HK-2 (cell line): ENCODE measurements at regions not wholly inside any gene's neighbourhood (a gene's known extent, or its start where the extent isn't known, plus 50 kb on each side); places are given as distances from the start of the nearest gene placed in this dataset.
"Not testable (repeated sequence)": the region's sequence is repeated elsewhere in the genome, so short reads cannot be mapped to it uniquely, and the experiment has no call there.

Experiments
- DNase-seq: peaks from one replicate; pipeline ENCODE4 v3.0.0-alpha.2; 2018; ENCODE audit not compliant: unreplicated experiment

DNA sequence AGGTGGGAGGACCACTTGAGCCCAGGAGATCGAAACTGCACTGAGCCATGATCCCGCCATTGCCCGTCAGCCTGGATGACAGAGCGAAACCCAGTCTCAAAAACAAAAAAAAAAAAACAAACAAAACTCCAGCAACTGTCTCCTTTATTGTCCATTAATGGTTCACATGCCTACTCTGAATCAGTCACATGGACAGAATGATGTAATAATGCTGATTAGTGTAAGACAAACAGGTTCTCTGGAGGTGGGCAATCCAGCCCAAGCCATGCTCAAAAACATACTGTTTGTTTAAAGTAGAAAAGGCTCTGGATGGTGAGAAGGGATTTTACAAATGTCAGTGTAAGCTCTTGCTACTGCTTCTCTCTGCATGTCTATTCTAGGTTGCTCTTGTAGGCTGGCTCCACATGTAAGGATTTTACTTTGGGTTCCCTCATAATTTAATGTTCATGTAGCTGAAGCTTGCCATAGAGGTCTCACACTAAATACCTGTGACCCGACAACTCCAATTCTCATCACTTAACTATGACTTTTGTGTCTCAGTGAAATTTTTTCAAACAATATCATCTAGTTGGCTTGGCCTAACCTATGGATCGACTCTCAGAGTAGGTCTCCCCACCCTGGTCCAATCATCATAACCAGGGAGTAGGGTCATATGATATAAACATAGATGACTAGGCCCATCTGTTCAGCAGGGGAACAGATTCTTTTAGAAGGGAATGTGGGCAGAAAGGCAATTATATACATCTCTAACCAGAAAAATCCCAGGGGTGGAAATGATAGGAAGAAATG lies 83.9 kb upstream of the SLC39A10 start:
- DNase-seq, result no peak

DNA sequence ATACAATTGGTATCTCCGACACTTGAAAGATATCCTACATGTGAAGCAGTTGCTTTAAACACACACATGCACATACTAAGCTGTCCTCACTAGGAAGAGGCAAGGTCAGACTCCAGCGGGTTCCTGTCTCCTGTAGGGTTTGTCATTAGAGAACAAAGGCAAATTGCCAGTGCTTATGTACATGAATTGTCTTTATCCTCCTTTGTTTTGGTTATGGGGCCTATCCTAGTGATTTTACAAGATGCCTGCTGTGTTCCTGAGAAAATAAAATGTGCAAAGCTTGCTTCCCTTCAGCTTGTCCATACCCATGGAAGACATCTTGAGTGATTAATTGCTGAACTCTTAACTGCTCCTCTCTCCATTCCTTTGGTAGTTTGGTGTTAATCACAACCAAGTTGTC lies 86.7 kb upstream of the SLC39A10 start:
- DNase-seq, result no peak

DNA sequence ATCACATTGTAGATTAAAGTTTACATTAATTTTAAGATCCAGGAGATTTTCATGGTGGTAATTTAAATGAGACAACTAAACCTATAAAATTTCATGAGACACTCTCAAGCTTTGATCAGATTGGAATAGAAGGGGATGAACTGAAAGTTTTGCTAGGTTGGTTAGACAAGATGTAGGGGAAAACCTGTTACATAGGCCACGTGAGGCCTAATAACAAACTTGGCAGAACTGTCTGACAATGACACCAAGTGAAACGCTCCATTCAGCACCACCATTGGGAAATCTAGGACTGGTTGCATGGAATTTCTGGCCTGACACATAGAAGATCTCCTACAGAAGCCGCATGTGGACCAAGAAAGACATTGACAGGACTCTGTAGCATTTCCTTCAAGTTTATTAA lies 87.8 kb upstream of the SLC39A10 start:
- no peak for DNase-seq

DNA sequence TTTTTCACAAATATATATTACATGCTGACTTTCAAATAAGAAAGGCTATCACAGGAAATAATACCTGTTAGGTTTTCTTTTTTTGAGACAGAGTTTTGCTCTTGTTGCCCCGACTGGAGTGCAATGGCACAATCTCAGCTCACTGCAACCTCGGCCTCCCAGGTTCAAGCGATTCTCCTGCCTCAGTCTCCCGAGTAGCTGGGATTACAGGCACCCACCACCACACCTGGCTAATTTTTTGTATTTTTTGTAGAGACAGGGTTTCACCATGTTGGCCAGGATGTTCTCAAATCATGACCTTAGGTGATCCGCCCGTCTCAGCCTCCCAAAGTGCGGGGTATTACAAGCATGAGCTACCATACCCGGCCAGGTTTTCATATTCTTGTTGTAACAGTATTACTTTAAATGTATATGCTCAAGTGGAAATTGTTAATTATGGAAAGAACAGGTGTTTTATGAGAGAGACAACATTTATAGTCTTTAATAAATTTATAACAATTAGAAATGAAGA lies 92.3 kb upstream of the SLC39A10 start:
- not testable (repeated sequence) for DNase-seq

DNA sequence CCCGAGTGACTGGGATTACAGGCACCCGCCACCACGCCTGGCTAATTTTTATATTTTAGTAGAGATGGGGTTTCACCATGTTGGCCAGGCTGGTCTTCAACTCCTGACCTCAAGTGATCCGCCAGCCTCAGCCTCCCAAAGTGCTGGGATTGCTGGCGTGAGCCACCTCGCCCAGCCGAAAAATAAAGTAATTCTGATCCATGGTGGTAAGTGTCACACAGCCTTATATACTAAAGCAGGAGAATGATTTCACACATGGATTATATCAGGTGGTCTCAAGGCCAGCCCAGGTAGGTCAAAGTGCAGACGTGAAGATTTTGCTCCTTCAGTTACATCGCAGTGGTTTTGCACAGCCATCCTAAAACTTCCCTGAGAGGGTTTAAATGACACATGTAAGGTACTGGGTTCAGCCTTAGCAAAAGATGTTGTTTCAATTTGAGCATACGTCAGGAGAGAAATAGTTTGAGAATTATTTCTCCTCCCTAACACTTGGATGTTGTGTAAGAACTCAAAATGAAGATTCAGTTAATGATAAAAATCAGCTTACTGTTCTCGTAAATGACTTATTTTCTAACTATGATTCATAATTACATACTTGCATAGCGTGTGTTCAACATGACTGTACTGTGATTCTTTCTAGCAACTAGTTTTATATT lies 93.0 kb upstream of the SLC39A10 start:
- DNase-seq, result no peak

DNA sequence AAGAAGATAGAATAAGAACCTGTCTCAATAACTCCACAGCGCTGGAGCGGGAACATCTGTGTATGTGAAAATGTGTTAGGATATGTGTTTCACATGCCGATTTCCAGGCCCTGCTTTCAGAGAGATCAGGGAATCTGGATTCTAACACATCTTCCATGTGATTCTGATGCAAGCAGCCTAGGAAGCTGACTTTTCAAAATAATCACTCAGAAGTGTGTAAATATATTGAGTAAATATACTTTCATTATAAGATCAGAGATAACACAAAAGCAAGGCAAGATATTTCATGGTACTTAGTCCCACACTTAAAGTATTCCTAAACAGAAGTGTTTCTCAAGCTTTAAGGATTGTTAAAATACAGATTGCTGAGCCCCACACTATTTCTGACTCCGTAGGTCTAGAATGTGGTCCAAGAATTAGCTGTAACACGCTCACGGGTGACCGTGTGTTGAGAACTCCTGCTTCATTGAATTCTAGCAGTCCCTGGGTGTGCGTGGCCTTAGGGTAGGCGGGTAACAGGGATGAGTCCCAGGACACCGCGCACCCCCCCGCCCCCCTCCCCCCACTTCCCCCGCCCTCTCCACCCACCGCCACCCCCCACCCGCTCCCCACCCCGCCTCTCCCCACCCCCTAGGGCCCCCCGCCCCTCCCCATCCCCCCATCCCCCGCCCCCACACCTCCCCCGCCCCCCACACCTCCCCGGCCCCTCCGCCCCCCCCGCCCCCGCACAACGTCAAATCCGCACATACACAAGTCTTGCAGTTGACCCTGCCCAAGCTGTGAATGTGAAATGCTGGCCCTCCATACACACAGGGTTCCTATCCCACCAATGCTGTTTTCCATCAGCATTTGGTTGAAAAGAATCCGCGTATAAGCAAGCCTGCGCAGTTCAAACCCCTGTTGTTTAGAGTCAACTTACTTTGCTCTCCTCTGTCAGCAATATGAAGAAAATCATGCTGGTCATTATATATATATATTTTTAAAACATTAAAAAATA lies 94.2 kb upstream of the SLC39A10 start:
- no peak for DNase-seq

DNA sequence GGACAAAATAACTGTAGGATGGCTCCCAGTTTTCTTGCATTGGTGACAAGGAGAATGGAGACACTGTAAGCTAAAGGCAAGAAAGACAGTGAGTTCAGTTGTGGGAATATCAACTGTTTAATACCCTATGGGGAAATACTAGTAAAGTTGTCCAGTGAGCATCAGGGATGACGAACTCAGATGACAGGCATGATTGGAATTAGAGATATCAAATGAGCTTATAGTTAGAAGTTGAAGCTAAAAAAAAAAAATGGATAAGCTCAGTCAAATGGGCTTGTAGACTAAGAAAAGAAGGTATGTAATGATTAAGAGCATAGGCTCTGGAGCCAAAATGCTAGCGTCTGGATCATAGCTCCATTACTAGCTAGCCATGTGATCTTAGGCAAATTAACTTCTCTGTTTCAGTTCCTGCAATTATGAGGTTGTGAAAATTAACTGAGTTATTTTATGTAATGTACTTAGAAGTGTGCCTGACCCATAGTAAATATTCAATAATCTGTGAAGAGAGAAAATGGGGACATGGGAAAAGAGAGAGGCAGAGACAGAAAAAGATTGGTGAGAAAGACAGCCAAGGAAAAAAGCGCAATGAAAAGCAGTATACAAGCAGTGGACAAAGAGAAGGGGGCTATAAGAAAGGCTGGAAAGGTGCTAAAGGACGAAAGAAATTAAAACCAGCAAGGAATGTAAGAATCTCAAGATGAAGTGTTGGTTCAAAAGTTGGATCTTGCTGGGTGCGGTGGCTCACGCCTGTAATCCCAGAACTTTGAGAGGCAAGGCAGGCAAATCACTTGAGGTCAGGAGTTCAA lies 95.7 kb upstream of the SLC39A10 start:
- no peak for DNase-seq

DNA sequence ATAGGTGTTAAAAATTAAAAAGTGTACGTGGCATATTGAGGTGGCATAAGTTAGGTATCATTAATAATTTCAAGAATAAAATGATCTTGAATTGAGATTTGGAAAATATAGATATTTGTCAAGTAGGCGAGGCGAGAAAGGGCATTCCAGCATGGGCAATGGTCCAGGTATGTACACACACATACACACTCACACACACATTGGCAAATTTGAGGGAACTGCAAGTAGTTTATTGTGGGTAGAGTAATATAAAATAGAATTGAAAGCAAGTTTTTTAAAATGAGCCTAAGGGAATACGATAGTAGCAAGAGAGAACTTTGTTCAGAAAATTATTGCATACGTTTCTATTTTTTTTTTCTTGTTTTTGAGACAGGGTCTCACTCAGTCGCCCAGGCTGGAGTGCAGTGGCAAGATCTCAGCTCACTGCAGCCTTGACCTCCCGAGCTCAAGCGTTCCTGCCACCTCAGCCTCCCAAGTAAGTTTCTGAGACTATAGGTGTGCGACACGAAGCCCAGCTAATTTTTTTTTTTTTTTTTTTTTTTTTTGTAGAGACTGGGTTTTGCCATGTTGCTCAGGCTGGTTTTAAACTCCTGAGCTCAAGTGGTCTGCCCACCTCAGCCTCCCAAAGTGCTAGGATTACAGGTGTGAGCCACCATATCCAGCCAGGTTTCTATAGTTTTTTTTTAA lies 96.7 kb upstream of the SLC39A10 start:
- DNase-seq, result no peak

DNA sequence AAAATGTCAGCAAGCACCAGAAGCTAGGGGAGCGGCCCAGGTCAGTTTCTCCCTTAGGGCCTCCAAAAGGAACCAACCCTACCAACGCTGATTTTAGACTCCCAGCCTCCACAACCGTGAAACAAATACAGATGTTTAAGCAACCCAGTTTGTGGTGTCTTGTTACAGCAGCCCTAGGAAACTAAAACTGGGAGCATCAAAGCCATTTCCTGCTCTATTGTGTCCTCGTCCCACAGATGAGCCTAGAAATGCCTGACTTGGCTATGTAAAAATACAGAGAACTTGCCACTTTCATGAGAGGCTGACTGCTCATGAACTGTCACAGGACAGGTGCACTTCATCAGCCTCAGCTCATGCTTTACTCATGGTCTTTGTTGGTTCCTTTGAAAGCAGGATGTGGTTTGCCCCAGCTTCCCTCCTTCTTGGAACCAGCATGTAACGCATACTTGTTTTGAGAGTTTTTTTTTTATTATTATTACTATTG lies 97.6 kb upstream of the SLC39A10 start:
- DNase-seq, result no peak

DNA sequence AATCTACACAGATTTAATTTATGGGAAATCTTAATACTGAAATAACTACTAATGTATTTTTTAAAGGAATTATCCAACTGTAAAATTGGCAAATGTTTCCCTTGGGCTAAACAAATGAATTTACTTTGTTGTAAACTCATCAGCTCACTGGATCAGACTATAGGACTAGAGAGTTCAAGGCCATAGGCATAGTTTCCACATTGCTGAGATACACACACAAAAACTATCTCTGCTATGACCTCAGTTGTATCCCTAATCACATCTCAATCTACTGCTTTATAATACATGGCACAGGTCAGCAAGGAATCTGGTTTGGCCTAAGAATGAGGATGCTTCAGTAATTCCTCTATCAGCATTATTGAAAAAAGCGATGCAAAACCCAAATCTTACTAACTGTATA lies 101.1 kb upstream of the SLC39A10 start:
- DNase-seq, result no peak

DNA sequence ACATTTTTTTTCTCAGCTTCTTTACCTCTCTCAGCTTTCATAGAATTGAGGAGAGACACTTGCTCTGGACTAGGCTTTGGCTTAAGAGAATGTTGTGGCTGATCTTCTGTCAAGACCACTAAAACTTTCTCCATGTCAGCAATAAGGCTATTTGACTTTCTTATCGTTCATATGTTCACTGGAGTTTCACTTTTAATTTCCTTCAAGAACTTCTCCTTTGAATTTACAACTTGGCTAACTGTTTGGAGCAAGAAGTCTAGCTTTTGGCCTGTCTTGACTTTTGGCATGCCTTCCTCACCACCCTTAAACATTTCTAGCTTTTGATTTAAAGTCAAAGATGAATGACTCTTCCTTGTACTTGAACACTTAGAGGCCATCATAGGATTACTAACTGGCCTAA lies 104.4 kb upstream of the SLC39A10 start:
- DNase-seq, result no peak

DNA sequence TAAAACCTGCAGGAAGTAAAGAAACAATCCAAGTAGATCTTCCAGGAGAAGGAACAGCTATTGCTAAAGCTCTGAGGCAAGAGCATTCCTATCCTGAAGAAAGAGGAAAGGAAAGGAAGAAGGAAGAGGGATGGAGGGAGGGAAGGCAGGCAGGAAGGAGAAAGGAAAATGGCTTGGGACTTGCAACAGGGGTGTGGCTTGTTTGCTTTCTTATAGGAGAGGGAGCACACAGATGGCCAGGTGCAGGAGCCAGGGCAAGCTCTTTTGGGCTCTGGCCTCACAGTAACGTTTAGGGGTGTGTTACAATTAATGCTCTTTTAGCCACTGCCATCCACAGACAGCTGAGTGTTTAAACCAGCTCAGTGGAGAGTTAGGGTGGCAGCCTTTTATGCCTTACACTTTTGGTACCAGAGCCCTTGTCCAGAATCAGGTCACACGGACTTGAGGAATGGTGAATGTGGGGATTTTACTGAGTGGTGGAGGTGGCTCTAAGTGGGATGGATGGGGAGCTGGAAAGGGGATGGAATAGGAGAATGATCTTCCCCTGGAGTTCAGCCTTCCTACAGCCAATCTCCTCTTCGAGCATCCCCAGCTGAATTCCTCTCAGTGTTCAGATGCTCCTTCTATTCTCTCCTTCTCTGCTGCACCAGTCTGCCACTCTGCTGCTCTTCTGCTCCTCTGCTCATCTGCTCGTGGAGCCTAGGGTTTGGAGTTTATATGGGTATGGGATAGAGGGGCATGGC lies 108.7 kb upstream of the SLC39A10 start:
- DNase-seq, result no peak

DNA sequence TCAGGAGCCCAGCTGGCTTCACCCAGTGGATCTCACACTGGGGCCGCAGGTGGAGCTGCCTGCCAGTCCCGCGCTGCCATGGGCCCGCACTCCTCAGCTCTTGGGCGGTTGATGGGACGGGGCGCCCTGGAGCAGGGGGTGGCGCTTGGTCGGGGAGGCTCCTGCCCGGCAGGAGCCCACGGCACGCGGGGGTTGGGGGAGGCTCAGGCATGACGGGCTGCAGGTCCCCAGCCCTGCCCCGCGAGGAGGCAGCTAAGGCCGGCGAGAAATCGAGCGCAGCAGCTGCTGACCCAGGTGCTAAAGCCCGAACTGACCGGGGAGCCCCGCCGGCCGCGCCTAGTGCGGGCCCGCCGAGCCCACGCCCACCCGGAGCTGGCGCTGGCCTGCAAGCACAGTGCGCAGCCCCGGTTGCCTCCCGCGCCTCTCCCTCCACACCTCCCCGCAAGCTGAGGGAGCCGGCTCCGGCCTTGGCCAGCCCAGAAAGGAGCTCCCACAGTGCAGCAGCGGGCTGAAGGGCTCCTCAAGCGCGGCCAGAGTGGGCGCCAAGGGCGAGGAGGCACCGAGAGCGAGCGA lies 109.7 kb upstream of the SLC39A10 start:
- DNase-seq, result not testable (repeated sequence)

DNA sequence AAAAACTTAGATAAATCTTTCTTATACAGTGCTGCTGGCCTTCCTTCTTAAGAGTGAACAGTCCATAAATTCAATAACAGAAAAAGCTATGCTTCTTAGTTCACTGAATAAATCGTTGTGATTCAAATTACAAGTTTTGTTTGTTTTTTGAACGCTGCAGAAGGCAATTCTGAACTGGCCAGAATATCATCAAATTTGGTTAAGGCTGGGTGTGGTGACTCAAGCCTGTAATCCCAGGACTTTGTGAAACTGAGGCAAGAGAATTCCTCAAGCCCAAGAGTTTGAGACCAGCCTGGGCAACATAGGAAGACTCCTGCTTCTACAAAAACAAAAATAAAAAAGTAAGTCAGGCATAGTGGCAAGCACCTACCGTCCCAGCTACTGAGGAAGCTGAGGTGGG lies 111.2 kb upstream of the SLC39A10 start:
- no peak for DNase-seq

DNA sequence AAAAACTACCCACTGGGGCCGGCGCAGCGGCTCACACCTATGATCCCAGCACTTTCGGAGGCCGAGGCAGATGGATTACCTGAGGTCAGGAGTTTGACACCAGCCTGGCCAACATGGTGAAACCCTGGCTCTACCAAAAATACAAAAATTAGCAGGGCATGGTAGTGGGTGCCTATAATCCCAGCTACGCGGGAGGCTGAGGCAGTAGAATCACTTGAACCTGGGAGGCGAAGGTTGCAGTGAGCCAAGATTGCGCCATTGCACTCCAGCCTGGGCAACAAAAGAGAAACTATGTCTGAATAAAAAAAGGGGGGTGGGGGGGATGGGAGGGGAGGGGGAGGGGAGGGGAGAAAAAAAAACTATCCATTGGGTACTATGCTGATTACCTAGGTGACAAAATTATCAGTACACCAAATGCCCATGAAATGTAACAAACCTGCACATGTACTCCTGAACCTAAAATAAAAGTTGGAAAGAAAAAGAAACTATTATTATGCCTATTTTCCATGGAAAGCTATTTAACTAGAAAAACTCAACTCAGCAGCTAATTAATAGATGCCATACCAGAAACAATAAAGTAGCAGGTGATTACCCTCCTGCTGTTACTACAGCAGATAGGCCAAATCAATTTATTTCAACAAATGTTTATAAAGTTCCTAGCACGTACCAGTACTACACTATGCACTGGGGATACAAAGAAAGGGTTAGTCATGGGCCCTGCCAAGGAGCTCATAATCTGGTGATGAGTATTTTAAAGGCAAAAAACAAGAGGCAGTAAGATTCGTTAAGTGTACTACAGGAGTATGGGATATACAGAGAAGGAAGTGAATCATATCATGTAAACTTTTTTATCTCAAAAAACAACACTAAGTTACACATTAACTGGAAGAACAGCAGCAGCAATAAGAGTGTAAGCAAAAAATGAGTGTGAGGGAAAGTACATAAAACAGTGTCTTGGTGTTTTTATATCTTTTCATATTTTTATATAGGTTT lies 112.8 kb upstream of the SLC39A10 start:
- DNase-seq, result no peak

DNA sequence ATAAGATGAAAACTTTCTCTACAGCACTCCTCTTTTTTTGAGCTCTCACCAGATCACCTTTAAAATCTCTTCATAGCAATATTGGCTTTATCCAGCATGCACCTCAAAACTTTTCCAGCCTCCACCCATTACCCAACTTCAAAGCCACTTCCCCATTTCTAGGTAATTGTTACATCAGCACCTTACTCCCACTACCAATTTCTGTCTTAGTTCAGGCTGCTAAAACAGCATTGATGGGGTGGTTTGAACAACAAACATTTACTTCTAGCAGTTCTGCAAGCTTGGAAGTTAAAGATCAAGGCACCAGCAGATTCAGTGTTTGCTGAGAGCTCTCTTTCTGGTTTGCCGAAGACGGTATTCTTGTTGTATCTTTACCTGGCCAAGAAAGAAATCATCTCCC lies 114.0 kb upstream of the SLC39A10 start:
- no peak for DNase-seq

DNA sequence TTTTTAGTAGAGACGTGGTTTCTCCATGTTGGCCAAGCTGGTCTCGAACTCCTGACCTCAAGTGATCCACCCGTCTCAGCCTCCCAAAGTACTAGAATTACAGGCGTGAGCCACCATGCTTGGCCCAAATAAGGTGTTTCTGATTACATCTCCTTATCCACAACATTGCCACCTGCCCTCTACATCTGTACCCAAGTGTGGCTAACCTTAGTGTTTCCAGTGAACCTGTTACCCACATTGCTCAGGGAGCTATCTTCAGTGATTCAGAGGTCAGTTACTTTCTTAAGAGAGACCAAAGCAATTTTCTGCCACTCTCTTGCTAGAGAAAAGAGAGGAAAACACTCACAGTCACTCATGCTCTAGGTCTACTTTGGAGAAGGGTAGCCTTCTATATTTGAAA lies 115.0 kb upstream of the SLC39A10 start:
- no peak for DNase-seq

DNA sequence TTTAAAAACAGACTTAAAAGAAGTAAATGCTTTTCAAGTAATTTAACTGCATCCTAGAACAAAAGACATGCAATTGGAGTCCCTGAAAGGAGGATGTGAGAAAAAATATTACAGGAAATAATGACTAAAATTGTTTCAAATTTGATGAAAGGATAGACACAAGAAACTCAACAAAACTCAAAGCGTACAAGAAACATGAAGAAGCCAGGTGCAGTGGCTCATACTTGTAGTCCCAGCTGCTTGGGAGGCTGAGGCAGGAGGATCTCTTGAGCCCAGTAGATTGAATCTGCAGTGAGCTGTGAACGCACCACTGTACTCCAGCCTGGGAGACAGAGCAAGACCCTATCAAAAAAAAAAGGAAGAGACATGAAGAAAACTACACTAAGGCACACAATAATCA lies 118.1 kb upstream of the SLC39A10 start:
- DNase-seq, result no peak
